Hematopoietic multipotent progenitor cell treated with erythropoietin and hydrocortisone succinate and interleukin-3 and kit ligand, for 8 days (in vitro differentiated cells): ENCODE measurements at regions not wholly inside any gene's neighbourhood (a gene's known extent, or its start where the extent isn't known, plus 50 kb on each side); places are given as distances from the start of the nearest gene placed in this dataset.
"Not testable (repeated sequence)": the region's sequence is repeated elsewhere in the genome, so short reads cannot be mapped to it uniquely, and the experiment has no call there.

Experiments used
- DNase-seq: peaks from one replicate; pipeline ENCODE4 v3.0.0-alpha.2; 2015

DNA sequence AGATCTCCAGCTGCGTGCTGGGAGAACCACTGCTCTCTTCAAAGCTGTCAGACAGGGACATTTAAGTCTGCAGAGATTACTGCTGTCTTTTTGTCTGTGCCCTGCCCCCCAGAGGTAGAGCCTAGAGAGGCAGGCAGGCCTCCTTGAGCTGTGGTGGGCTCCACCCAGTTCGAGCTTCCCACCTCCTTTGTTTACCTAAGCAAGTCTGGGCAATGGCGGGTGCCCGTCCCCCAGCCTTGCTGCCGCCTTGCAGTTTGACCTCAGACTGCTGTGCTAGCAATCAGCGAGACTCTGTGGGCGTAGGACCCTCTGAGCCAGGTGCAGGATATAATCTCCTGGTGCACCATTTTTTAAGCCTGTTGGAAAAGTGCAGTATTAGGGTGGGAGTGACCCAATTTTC is 128.6 kb downstream of the ACTR3 start:
- not testable (repeated sequence) for DNase-seq

DNA sequence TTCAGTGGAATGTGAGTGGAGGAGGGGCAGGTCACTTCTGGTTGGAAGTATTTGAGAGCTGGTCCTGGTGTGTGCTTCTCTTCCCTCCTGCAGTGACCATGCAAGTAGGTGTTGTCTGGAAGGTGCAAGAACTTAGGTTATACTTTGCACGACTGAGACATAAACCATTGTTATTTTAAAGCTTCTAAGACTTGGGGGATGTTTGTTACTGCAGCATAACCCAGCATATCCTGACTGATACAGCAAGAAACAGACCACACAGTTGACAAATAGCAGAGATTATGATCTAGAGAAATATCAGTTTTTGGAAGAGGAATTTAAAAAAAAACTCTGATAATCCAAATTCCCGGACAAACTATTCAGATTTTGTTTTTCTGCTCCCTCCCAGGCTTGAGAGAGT is 130.8 kb downstream of the ACTR3 start:
- no peak for DNase-seq

DNA sequence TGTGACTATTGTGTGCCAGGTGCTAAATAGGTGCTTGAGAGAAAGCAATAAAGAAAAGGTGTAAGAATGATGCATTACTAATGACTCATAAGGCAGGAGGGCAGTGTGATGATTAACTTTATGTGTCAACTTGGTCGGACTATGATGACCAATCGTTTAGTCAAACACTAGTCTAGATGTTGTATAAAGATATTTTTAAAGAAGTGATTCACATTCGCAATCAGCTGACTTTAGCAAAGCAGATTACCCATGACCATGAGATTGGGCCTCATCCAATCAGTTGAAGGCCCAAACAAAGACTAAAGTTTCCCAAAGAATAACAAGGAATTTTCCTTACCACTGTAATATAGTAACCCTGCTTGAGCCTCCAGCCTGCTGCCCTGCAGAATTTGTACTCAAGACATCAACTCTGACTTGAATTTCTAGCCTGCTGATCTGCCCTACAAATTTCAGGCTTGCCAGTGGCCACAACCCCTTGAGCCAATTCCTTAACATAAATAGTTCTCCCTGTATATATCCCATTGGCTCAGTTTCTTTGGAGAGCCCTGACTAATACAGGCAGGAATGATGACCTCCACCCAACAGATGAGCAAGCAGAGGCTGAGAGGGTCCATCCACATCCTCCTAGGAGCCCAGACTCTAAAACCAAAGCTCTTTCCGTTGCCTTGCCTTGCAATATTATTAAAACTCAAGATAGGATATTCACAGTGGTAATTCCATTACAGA is 132.6 kb downstream of the ACTR3 start:
- no peak for DNase-seq

DNA sequence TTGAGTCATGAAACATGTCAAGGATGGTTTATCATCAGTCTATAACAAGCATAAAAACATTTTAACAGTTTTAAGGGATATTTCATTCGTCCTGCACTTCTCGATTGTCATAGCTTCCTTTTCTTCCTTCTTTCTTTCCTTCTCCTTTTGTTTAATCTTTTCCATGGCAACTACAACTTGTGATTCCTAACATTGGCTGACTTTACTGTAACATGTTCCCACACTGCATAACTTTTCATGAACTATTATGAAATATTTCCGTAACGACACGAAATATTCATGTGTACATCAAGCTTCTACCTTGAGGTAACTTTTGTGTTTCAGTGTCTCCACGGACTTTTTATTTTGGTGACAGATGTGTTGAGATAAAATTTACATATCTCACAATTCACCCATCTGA is 134.4 kb downstream of the ACTR3 start:
- no peak for DNase-seq

DNA sequence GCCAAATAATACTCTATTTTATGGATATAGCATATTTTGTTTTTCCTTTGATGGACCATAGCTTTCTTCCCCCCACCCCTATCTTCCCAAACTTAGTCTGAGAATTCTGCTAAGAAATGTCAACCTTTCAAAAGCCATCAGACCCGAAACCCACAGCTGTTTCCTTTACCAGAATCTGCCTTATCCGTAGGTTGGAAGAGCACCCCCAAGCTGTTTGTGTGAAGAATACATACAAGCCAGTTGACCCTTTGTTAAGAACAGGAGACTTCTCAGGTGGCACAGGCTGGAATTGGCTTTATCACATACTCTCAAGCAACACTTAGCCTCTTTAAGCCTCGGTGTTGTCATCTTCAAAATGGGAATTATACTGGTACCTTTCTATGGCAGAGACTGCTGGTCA is 135.1 kb downstream of the ACTR3 start:
- DNase-seq = no peak

DNA sequence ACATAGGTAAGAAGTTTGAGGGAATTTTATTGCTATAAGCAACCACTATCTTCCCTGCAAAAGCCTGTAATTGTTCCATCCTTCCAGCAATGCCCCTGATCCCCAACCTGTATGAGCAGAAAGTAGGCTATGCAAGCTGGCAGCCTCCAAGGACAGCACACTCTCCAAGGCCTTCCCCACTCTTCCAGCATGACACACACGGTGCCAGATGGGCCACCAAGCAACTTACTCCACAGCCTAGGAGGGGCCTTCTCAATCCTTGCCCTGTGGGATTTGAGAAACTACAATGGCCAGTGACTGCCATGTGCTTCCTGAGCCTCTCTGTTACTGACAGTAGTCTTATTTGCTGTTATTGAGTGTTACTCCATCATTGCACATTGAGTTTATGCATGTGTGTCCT is 137.5 kb downstream of the ACTR3 start:
- no peak for DNase-seq

DNA sequence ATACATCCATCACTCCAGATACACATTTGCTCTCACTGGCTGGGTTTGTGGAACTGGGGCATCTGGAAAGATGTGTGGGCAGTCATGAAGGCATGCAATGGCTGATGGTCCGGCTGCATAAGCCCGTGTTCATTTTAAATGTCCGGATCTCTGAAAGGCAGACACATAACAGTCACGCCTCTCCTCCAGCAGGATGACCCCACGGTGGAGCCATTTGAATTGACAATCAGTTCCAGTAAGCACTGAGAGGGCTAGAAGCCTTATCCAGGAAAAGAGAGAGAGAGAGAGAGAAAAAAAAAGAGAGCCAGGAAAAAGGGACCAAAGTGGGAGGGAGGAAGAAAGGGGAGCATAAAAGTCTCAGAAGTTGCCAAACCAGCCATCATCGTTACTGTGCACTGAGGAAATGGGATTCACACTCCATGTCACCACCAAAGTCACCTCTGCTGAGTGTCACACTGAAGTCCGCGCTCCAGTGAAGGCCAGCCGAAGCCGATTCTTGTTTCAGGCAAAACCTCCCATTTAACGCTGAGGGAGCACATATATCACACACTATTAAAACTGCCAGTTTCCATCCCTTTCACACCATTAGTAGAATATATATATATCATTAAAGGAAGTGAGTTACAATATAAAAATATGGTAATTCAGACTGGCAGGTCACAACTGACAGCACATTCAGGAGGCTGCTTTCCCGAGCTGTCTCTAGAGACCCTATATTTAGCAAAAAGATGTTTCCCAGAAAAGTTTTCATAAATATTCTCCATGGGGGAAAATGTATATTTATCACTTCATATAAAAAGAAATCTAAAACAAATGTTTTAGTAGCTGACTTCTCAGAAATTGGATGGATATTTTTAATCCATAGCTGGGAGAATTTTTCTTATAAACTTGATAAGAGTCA is 142.0 kb downstream of the ACTR3 start:
- no peak for DNase-seq

DNA sequence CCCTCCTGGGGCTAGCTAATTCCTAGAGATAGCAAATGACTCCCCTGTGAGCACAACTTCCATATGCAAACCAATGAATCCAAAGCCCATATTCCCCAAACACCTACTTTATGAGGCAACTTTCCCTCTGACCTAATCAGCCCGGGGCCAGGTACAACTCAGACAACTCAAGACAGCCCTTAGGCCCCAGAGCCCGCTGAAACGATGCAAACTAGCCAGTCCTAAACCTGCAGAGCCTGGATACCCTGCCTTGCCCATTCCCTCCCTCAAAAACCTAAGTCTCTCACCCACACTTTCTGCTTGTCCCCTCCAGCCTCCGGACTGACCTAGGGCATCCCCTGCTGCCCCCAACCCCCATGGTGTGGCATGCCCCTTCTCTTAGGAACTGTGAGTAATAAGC is 142.8 kb downstream of the ACTR3 start:
- no peak for DNase-seq

DNA sequence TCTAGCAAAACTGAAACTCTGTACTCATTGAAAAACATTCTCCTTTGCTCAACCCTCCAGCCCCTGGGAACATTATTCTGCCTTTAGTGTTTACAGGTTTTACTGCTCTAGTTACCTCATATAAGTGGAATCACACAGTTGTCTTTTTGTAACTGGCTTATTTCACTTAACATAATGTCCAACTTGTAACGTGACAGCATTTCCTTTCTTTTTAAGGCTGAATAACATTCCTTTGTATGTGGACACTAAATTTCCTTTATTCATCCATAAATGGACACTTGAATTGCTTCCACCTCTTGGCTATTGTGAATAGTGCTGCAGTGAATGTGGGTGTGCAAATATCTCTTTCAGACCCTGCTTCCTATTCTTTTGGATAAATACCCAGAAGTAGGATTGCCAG is 144.9 kb downstream of the ACTR3 start:
- no peak for DNase-seq

DNA sequence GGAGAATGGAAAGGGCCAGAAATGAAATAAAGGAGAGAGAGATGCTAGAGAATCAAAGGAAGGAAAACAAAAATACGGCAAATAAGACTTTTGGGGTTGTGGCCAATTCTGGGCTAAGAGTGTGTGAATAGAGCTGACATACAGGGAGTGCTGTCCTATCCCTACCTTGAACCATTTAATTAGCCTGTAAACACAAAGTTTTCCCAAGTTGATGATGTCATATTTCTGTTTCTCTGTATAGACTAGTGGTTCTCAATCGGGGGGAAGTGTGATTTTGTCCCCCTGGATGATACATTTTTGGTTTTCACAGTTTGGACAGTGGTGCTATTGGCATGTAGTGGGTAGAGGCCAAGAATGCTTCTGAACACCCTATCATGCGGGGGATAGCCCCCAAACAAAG is 148.8 kb downstream of the ACTR3 start:
- DNase-seq = no peak

DNA sequence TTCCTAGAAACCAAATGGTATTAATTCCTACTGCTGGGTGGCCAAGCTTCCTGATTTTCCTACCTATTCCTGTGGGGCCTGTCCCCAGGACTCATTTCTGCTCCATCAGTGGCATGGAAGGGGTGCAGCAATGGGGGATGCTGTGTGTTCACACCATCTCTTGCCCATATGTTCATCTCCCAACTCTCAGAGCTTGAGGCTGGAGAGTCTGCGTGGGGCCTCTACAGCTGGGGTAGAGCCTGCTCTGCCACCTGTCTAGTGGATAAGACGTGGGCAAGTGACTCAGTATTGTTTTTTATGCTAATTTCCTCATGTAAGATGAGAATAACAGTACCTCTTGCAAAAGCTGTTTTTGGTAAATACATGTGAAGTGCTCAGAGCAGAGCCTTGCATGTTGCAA is 149.8 kb downstream of the ACTR3 start:
- no peak for DNase-seq

DNA sequence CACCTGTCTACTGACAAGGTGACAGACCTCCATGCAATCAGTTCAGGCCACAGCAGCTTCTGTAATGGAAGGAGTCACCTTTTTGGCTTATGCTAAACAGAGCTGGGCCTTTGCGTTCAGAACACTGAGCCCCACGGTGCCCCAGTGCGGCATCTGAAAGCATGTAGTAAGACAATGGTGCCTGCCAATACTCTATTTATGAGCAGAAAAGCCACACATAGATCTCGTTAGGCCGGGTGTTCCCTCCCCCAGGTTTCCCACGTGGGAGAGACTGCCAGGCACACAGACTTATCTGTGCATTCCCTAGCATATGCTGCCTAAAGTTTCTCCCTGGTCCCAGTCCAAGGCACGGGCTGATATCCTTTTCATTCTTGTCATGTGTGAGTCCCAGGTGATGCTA is 150.9 kb downstream of the ACTR3 start:
- DNase-seq = no peak

DNA sequence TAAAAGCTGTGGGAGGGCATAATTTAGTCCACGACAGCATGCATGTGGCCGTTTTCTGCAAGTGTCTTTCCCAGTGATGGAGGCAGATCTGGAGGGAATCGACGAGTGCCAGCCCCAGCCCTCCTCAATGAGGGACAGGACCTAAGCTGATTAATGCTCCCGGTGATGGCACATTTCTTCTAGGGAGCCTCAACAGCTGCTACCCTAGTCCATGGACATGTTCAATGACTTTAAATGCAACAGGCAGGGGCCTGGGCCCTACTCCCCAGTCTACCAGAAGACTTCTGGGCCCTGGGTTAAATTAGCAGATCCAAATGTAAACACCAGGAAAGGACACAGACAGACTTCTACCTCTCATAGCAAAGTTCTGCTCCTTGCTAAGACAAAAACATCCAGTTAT is 155.1 kb downstream of the ACTR3 start:
- no peak for DNase-seq

DNA sequence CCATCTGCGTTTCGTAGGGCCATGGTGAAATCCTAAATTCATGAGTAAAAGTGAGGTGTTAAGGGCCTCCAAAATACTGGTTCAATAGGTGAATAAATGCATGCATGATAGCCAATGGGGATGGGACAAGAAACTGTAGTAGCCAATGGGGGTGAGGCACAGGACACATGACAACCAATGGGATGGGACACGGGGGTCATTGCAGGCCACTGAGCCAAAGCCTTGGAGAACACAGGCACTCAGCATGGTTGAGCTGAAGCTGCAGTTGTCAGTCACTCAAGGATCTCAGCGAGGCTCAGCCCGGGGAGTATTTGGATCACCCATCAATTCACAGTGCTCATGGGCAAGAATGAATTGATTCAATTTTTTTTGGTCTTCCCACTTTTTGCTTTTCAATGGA is 156.5 kb downstream of the ACTR3 start:
- no peak for DNase-seq

DNA sequence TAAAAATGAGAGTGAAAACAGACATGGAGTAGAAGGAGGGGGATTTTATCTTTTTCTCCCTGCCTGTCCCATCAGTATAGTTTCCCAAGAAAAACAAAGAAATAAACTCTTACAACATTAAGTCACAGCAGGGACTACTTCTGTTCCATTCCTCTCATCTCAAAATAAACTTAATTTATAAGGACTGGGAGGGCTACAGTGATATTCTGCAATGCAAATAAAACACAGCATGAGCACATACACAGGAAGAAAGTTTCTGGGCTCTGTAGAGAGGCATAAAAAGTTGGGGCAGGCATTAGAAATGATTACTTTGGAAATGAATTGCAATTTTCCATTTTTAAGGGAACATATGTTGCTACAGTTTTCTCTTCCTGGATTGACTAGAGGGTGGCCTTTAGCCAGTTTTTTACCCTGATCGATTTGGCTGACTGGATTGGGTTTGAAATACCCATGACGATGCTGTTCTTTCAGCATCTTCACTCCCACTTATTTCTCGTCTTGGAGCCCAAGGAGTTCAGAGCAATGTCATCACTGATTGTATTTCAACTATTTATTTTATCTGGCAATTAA is 157.1 kb downstream of the ACTR3 start:
- no peak for DNase-seq

DNA sequence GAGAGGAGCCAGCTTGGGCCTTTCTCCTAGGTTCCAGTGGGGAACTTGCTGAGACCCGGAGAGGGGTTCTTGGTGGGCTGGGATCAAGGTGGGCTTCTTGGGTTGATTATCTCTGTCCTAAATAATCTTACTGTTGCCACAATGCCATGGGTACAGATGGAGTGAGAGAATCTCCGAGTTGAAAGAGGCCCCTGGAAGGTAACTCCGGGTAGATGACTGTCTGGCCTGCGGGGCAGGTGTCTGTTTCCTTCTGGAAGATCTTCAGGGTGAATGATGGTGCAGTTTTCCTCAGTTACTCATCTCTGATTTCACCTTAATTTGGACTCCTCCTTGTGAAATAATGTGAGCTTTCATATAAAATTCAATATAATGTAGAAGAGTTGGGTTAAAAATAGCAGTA is 159.4 kb downstream of the ACTR3 start:
- DNase-seq = no peak

DNA sequence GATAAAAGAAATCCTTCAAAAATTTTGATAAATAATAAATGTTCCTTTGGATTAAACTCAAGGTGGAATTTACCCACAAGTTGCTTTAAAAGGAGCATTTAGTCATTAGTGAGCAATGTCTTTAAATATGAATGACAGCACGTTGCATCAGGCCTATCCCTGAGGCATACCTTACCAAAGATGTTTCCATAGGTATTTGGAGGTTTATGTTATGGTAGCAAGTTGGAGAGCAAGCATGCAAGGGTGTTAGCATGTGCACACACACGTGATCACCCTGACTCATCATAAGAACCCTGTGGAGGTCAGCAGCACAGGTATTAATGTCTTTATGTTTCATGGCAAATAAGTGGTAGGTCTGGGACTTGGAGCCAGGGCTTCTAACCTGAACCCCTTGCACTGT is 159.9 kb downstream of the ACTR3 start:
- no peak for DNase-seq

DNA sequence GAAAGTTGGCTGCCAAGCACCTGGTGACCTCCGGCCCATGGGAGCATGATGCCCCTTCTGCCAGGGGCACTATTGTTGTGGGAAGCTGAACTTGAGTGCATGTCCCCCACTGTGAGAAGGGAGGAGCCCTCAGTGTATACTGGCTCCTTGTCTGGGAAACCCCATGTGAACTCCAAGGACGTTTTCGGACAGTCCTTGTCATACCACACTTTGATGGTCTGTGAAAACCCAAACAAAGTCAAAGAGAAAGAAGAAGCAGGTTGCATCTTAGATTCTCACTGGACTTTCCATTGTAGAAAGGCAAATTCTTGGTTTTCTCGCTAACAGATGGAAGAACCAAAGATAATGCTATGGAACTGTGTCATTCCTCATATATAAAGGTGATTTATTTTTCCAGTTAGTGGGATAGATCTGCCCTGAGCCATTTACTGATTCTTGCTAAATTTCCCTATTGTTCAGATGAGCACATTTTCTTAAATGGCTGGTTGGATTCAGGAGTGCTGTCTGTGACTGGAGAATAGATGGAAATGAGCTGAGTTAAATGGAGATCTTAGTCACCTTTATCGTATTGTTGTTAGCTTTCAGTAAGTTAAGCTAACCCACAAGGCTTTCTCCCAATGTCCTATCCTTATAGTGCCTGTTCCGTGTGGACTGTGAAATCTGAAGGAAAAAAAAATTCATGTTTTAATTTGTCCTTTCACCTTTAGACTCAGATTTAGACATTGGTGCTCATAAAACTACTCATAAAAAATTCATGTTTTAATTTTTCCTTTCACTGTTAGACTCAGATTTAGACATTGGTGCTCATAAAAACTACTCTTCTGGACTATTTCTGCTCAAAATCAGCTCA is 166.6 kb downstream of the ACTR3 start:
- no peak for DNase-seq

DNA sequence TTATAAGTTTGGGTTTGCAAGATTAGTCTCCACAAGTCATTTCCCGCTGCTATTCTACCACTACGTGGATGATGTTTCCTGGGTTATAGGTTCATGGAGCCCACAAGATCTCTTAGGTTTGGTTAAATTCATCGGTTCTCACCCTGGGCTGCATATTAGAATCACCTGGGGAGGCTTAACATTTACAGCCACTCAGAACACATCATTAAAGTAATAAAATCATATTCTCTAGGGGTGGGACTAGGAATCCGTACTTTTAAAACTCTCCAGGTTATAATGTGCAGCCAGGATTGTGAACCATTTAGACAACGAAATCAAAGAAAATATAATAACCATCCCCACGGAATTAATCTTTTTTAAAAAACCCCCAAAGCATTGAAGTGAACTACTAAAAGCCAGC is 167.7 kb downstream of the ACTR3 start:
- DNase-seq = no peak

DNA sequence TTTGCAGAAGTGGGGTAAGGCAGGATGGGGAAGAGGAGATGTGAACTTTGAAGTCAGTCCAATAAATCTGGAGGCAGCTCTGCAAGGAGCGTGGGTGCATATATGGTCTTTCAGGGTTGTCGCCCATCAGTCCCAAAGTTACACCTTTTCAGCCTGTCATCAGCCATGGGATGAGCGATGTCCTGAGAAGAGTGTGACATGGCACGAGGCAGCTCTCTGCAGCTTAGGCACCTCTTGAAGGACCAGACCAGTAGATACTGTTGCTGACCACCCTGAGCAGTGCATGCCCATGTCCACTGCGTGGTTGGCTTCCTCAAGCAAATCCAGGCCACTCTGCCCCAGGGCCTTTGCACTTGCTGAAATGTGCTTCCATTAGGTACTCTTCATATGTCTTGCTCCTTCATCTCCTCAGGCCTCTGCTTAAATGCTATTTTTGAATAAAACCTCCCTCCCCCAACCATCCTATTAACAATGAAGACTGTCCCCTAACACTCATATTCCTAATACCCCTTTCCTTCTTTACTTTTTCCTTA is 171.7 kb downstream of the ACTR3 start:
- DNase-seq = no peak

DNA sequence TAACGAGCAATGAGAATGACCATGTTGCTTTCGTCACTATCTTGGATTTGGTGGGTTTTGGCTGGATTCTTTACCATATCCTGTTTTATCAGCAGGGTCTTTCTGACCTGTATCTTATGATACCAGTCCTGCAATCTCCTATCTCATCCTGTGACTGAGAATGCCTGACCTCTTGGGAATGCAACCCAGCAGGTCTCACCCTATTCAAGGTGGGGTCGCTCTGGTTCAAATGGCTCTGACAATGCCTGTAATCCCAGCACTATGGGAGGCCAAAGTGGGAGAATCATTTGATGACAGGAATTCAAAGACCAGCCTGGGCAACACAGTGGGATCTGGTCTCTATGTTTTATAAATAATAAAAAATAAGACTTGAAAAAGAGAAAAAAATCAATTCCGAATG is 173.5 kb downstream of the ACTR3 start:
- DNase-seq = no peak

DNA sequence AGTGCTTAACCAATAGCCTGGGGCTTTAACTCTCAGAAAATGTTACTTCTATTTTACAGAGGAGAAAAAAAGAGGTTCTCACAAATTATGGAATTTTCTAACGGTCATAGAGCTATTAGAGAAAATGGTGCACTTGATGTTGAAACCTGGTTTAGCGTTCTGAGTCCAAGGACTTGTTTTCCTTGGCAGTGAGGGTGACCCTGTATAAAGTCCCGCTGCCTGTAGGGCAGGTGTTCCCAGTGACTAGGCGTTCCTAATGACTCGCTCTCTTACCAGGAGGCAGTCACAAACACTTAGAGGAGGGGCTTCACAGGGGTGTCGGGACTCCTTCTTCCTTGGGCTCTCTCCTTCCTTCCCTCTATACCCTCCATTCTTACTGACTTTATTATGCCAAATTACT is 175.8 kb downstream of the ACTR3 start:
- DNase-seq = no peak

DNA sequence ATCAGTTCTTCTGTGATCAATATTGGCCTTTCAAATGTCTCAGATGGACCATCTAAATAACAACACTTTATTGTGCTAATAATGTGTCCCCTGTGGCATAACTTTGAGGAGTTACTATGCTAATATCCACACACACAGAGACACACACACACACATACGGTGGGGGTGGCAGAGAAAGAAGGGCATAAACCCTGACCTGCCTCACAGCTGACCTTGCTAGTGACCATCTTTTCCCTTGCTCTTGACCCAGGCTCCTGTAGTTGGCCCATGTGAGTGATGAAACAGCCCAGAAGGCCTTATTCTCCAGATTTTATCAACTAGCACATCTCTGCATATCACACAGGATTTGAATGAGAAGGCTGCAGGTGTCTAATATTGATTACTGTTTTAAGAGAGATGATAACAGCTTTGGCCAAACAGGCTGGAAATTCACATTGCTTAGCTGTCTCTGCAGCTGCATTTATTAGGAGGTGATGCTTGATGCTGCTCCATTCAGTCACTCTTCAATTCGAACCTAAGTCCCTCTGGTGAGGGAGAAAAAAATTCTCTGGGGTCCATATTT is 176.4 kb downstream of the ACTR3 start:
- no peak for DNase-seq
